DOHH2 (cell line): ENCODE measurements at regions not wholly inside any gene's neighbourhood (a gene's known extent, or its start where the extent isn't known, plus 50 kb on each side); places are given as distances from the start of the nearest gene placed in this dataset.

Source experiments
- H3F3A ChIP-seq: fragments of 200-600 bp; sonication (generic), shearing (Covaris generic); 2 replicates; pipeline ENCODE4 v1.6.0; 2016; ENCODE audit warnings: antibody characterized with exemption, mild to moderate bottlenecking; ENCODE audit not compliant: control insufficient read depth, insufficient read depth
- H3K27ac ChIP-seq: fragments of 200-600 bp; sonication (generic); 2 replicates; pipeline ENCODE4 v1.5.1; 2014; ENCODE audit warnings: low read depth, mild to moderate bottlenecking, low read length, moderate library complexity
- H3K27me3 ChIP-seq: fragments of 200-600 bp; sonication (generic); 2 replicates; pipeline ENCODE4 v1.6.1; 2014; ENCODE audit warnings: mild to moderate bottlenecking, low read length, mixed read lengths; ENCODE audit not compliant: control insufficient read depth
- H3K36me3 ChIP-seq: fragments of 200-600 bp; sonication (generic); 2 replicates; pipeline ENCODE4 v1.6.1; 2014; ENCODE audit warnings: mild to moderate bottlenecking, low read length, moderate library complexity, mixed read lengths; ENCODE audit not compliant: control insufficient read depth
- H3K4me1 ChIP-seq: fragments of 200-600 bp; sonication (generic); 2 replicates; pipeline ENCODE4 v1.6.1; 2014; ENCODE audit warnings: mild to moderate bottlenecking, low read length, mixed read lengths; ENCODE audit not compliant: control insufficient read depth
- H3K4me2 ChIP-seq: fragments of 200-600 bp; sonication (generic); 2 replicates; pipeline ENCODE4 v1.6.0; 2014; ENCODE audit warnings: mild to moderate bottlenecking, low read length, moderate library complexity
- H3K4me3 ChIP-seq: fragments of 200-600 bp; sonication (generic); 2 replicates; pipeline ENCODE4 v1.5.1; 2014; ENCODE audit warnings: mild to moderate bottlenecking, low read length, mixed read lengths
- H3K79me2 ChIP-seq: fragments of 200-600 bp; sonication (generic); 2 replicates; pipeline ENCODE4 v1.6.1; 2014; ENCODE audit warnings: mild to moderate bottlenecking, low read length, mixed read lengths; ENCODE audit not compliant: control insufficient read depth
- H3K9me2 ChIP-seq: fragments of 200-600 bp; sonication (generic); replicated peaks from 2 replicates; pipeline ENCODE4 v1.6.1; 2014; ENCODE audit warnings: mild to moderate bottlenecking, low read length, mixed read lengths; ENCODE audit not compliant: control insufficient read depth
- H3K9me3 ChIP-seq: fragments of 200-600 bp; sonication (generic); 2 replicates; pipeline ENCODE4 v1.6.1; 2014; ENCODE audit warnings: antibody characterized with exemption, low read length, mixed read lengths; ENCODE audit not compliant: control insufficient read depth, insufficient read depth
- H4K20me1 ChIP-seq: fragments of 200-600 bp; sonication (generic); 2 replicates; pipeline ENCODE4 v1.6.0; 2014; ENCODE audit warnings: low read depth, mild to moderate bottlenecking, antibody characterized with exemption, low read length, moderate library complexity; ENCODE audit not compliant: control insufficient read depth, insufficient read depth
- EZH2phosphoT487 ChIP-seq: fragments of 200-600 bp; sonication (generic); IDR thresholded peaks from 2 replicates; pipeline ENCODE4 v1.6.1; 2017; ENCODE audit warnings: borderline replicate concordance, mild to moderate bottlenecking, antibody characterized with exemption, low read length, moderate library complexity, mixed read lengths
- TF ChIP-seq, protein P1 (sequence below): fragments of 200-600 bp; sonication (generic); IDR thresholded peaks from one replicate; pipeline ENCODE4 v1.5.1; 2014; ENCODE audit warnings: antibody characterized with exemption, mild to moderate bottlenecking, low read depth, low read length; ENCODE audit not compliant: poor library complexity, severe bottlenecking

DNA sequence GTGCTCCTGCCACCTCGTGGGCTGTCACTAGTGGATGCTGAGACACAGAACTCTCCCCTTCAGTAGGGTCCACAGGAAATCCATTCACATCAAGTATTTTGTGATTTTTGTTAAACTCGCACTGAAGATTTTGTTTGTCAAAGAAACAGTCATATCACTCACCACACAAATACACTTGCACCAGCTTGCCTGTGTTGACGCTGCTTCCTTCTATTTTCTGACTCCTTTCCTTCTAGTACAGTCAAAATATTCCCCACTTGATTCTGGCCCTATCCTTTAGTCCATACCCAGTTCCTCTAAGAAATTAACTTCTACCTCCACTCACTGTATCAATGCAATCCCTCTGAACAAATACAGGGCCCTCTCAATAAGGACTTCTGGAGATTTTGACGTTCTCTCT, 213.2 kb upstream of the ARL4C start:
- H3K4me2 ChIP-seq: no peak overlapping the region
- H3K9me3 ChIP-seq: no peaks in the 10 kb centered on the region
- H3K27ac ChIP-seq: no peak overlapping the region
- no peaks in the 10 kb centered on the region for H4K20me1 ChIP-seq
- no peaks in the 10 kb centered on the region; the same call in 1 of the 2 replicates for H3K27me3 ChIP-seq
- no peak overlapping the region for H3K4me3 ChIP-seq
- TF ChIP-seq EZH2phosphoT487: no peak
- TF ChIP-seq, protein P1, sequence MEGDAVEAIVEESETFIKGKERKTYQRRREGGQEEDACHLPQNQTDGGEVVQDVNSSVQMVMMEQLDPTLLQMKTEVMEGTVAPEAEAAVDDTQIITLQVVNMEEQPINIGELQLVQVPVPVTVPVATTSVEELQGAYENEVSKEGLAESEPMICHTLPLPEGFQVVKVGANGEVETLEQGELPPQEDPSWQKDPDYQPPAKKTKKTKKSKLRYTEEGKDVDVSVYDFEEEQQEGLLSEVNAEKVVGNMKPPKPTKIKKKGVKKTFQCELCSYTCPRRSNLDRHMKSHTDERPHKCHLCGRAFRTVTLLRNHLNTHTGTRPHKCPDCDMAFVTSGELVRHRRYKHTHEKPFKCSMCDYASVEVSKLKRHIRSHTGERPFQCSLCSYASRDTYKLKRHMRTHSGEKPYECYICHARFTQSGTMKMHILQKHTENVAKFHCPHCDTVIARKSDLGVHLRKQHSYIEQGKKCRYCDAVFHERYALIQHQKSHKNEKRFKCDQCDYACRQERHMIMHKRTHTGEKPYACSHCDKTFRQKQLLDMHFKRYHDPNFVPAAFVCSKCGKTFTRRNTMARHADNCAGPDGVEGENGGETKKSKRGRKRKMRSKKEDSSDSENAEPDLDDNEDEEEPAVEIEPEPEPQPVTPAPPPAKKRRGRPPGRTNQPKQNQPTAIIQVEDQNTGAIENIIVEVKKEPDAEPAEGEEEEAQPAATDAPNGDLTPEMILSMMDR: no peak
- H3K9me2 ChIP-seq: no peaks in the 10 kb centered on the region
- no peaks in the 10 kb centered on the region for H3F3A ChIP-seq
- H3K36me3 ChIP-seq: no peaks in the 10 kb centered on the region
- no peaks in the 10 kb centered on the region for H3K79me2 ChIP-seq
- H3K4me1 ChIP-seq: no peaks in the 10 kb centered on the region

DNA sequence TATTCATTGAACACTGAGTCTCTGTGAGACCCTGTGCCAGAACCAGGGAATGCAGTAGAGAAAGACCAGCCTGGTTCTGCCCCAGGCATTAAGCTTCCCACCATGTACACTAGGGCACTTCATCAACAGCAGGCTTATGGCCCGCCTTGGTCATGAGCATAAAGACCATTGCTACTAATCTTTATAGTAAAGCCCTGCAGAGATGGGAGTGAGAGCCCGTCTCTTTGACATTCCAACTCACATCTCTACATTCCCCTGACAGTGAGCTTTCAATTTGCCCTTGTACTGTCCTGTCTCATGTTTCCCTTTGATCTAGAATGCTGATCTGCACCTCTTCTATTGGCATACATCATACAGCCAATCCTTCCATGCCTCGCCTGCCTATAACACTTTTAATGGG, 211.8 kb upstream of the ARL4C start:
- Histone ChIP-seq H3K4me1 (no peaks in the 10 kb centered on the region), H3K36me3 (no peaks in the 10 kb centered on the region), H3K4me2 (no peak overlapping the region), H3K4me3 (no peak overlapping the region), H3F3A (no peaks in the 10 kb centered on the region), H3K27ac (no peak overlapping the region), H3K9me2 (no peaks in the 10 kb centered on the region), H3K9me3 (no peaks in the 10 kb centered on the region), H3K27me3 (no peaks in the 10 kb centered on the region; the same call in 1 of the 2 replicates), H3K79me2 (no peaks in the 10 kb centered on the region), H4K20me1 (no peaks in the 10 kb centered on the region)
- no peak for TF ChIP-seq EZH2phosphoT487
- TF ChIP-seq, protein P1: no peak

DNA sequence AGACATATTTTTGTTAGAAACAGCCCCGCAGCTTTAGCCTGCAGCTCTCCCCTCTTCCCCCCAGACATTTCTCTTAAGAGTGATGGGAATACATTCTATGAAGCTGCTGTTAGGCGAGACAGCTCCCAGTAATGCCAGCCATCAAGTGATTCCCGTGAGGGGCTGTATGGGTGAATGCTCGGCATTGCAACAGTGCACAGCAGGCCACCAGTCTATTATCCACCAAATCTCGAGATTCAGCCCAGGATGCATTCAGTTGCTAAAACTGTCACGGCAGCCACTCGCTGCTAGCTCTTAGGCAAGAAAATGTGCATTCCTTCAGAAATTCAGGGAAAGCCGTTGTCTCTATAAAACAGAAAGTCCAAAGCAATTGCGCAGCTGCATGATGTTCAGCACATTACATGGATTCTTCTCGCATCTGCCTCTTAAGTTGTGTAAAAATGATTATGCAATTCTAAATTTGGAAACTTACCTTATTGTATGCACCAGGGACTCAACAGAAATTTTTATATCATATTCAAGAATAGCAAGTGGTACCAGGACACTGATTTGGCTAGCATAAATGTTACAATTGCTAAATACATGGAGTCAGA, 211.3 kb upstream of the ARL4C start:
- H3K27ac ChIP-seq: no peak overlapping the region

More for the DNA sequence above, 211.3 kb upstream of the ARL4C start:
- no peaks in the 10 kb centered on the region for H3K9me2 ChIP-seq
- H3K27me3 ChIP-seq: no peaks in the 10 kb centered on the region; the same call in 1 of the 2 replicates
- no peak for TF ChIP-seq EZH2phosphoT487
- TF ChIP-seq, protein P1: no peak
- no peak overlapping the region for H3K4me3 ChIP-seq
- no peaks in the 10 kb centered on the region for H4K20me1 ChIP-seq
- no peaks in the 10 kb centered on the region for H3K4me1 ChIP-seq
- H3K4me2 ChIP-seq: no peak overlapping the region
- no peaks in the 10 kb centered on the region for H3K9me3 ChIP-seq
- H3K36me3 ChIP-seq: no peaks in the 10 kb centered on the region
- H3K79me2 ChIP-seq: no peaks in the 10 kb centered on the region
- no peaks in the 10 kb centered on the region for H3F3A ChIP-seq
